Fibroblast of villous mesenchyme (primary cell): ENCODE measurements at regions not wholly inside any gene's neighbourhood (a gene's known extent, or its start where the extent isn't known, plus 50 kb on each side); places are given as distances from the start of the nearest gene placed in this dataset.

Experiments used
- DNase-seq: peaks from one replicate; pipeline ENCODE4 v3.0.0-alpha.2; 2010; ENCODE audit warnings: low read depth
- H3K4me3 ChIP-seq: 2 replicates; pipeline ENCODE4 v1.5.1; 2011; ENCODE audit warnings: low read depth, mild to moderate bottlenecking, low read length
- TF ChIP-seq, protein P1 (sequence below): IDR thresholded peaks from 2 replicates; pipeline ENCODE4 v1.5.1; 2012; ENCODE audit warnings: low read depth, mild to moderate bottlenecking, low read length; ENCODE audit not compliant: insufficient read depth

DNA sequence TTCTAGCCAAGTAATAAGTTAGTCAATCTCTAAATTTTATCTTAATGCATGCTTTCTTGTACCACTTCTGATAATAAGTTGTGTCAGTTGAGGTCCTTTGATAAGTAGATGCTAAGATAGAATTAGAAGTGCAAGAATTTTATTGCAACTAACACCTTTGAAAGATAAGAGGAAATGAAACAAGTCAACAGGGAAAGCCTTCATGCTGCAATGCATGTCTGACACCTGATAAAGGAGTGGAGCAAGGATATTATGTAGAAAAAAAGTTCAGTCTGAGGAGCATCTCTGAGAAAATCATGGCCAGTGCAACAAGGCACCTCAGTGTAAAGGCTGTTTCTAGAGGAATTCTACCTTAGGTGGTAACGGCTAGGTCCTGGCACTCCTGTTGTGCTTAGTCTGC lies 210.7 kb upstream of the PPP1R2C start:
- TF ChIP-seq, protein P1, sequence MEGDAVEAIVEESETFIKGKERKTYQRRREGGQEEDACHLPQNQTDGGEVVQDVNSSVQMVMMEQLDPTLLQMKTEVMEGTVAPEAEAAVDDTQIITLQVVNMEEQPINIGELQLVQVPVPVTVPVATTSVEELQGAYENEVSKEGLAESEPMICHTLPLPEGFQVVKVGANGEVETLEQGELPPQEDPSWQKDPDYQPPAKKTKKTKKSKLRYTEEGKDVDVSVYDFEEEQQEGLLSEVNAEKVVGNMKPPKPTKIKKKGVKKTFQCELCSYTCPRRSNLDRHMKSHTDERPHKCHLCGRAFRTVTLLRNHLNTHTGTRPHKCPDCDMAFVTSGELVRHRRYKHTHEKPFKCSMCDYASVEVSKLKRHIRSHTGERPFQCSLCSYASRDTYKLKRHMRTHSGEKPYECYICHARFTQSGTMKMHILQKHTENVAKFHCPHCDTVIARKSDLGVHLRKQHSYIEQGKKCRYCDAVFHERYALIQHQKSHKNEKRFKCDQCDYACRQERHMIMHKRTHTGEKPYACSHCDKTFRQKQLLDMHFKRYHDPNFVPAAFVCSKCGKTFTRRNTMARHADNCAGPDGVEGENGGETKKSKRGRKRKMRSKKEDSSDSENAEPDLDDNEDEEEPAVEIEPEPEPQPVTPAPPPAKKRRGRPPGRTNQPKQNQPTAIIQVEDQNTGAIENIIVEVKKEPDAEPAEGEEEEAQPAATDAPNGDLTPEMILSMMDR = no peak
- no peak for DNase-seq
- H3K4me3 ChIP-seq = no peak overlapping the region

- TF ChIP-seq, protein P1 = no peak
- no peak for DNase-seq
- H3K4me3 ChIP-seq = no peak overlapping the region
These were observed 214.4 kb upstream of the PPP1R2C start for GRCh38 chrX:42992199-42992943.

GRCh38 chrX:42996861-42997260 lies 218.9 kb upstream of the PPP1R2C start:
- H3K4me3 ChIP-seq = no peak overlapping the region
- DNase-seq = no peak
- TF ChIP-seq, protein P1 = no peak

- TF ChIP-seq, protein P1 = no peak
- no peak overlapping the region for H3K4me3 ChIP-seq
- DNase-seq = no peak
These were observed 222.2 kb upstream of the PPP1R2C start for GRCh38 chrX:43000121-43000520.

DNA sequence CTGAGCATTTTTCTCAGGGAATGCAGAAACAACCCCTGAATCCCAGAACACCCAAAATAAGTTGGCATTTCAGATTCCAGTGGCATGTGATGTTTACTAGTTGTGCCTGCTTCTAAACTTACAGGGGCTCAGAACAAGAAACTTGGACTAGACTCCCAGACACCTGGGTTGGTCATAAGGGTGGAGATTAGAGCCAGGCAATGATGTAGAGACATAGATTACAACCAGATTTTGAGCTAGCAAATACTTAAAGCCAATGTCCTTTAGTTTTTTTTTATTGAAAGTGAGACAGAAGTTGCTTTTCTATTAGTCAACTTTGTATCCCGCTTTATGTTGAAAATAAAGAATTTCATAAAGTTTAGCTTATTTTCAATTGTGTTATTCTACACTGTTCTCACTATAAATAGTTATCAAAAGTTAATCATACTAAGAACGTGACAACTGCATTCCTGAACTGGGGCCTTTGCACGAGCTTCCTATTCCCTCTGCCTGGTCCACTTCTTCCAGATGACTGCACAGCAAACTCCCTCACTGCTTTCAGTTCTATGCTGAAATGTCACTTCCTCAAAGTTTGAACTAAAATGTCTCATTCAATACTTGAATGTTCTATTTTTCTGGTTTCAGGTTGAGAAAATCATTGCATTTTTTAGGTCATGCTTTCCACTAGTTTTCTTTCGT lies 224.7 kb upstream of the PPP1R2C start:
- TF ChIP-seq, protein P1 = no peak
- DNase-seq = no peak
- H3K4me3 ChIP-seq = no peak overlapping the region

DNA sequence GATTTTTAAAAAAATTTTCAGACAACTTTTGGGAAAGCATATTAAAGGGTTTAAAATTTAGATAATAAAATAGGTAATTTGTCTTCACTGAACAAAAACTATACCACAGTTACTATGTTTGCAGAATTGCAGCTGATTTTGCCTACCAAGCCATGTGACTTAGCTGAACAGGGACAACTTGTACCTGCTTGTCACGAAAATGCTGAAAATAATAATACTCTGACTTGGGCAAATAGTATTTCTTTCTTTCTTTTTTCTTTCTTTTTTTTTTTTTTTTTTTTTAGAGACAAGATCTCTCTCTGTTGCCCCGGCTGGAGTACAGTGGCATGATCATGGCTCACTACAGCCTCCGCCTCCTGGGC lies 225.2 kb upstream of the PPP1R2C start:
- no peak for DNase-seq
- no peak overlapping the region for H3K4me3 ChIP-seq
- TF ChIP-seq, protein P1 = no peak
